C1 segment of cervical spinal cord (tissue), 14 donors: ENCODE measurements at regions not wholly inside any gene's neighbourhood (a gene's known extent, or its start where the extent isn't known, plus 50 kb on each side); places are given as distances from the start of the nearest gene placed in this dataset.
"Not testable (repeated sequence)": the region's sequence is repeated elsewhere in the genome, so short reads cannot be mapped to it uniquely, and the experiment has no call there.

ENCODE experiments used
- DNase-seq, 14 donors: peaks; one replicate each; lab custom pipeline; 2025; lab: John Stamatoyannopoulos, UW

GRCh38 chr9:111148052-111149017, 110.1 kb upstream of the LPAR1 start:
- no peak for DNase-seq

GRCh38 chr9:111147041-111147440, 108.8 kb upstream of the LPAR1 start:
- no peak for DNase-seq

GRCh38 chr9:111144741-111145140, 106.5 kb upstream of the LPAR1 start:
- DNase-seq = no peak

- no peak for DNase-seq
Measured at GRCh38 chr9:111136180-111136579, 97.9 kb upstream of the LPAR1 start.

- no peak for DNase-seq
Measured at GRCh38 chr9:111131211-111131610, 92.9 kb upstream of the LPAR1 start.

GRCh38 chr9:111120526-111120925, 82.3 kb upstream of the LPAR1 start:
- DNase-seq = no peak

- no peak for DNase-seq
Measured at GRCh38 chr9:111118256-111118948, 80.1 kb upstream of the LPAR1 start.

- no peak for DNase-seq
Measured at GRCh38 chr9:111114486-111114885, 76.2 kb upstream of the LPAR1 start.

GRCh38 chr9:111113712-111114111, 75.4 kb upstream of the LPAR1 start:
- DNase-seq = no peak

- DNase-seq = no peak
Measured at GRCh38 chr9:111110805-111111204, 72.5 kb upstream of the LPAR1 start.

GRCh38 chr9:111108946-111109345, 70.7 kb upstream of the LPAR1 start:
- DNase-seq = no peak

- no peak for DNase-seq
Measured at GRCh38 chr9:111107141-111107540, 68.9 kb upstream of the LPAR1 start.

GRCh38 chr9:111106202-111106601, 67.9 kb upstream of the LPAR1 start:
- DNase-seq = no peak

- DNase-seq = no peak
Measured at GRCh38 chr9:111102793-111103464, 64.7 kb upstream of the LPAR1 start.

GRCh38 chr9:111099199-111100008, 61.1 kb upstream of the LPAR1 start:
- no peak for DNase-seq

GRCh38 chr9:111098093-111098492, 59.8 kb upstream of the LPAR1 start:
- DNase-seq = no peak

- DNase-seq = no peak
Measured at GRCh38 chr9:111096051-111096450, 57.8 kb upstream of the LPAR1 start.

- no peak for DNase-seq
Measured at GRCh38 chr9:111095441-111095840, 57.2 kb upstream of the LPAR1 start.

GRCh38 chr9:111094958-111095357, 56.7 kb upstream of the LPAR1 start:
- no peak for DNase-seq

- no peak for DNase-seq
Measured at GRCh38 chr9:111094433-111094924, 56.2 kb upstream of the LPAR1 start.

- DNase-seq = not testable (repeated sequence)
Measured at GRCh38 chr9:111092167-111092566, 53.9 kb upstream of the LPAR1 start.
